PFSK-1 (cell line): ENCODE measurements at regions not wholly inside any gene's neighbourhood (a gene's known extent, or its start where the extent isn't known, plus 50 kb on each side); places are given as distances from the start of the nearest gene placed in this dataset.

ENCODE experiments used
- FOXP2 ChIP-seq: optimal IDR thresholded peaks from 2 replicates; pipeline ENCODE3; 2011; ENCODE audit warnings: borderline replicate concordance, control low read depth, inconsistent platforms; ENCODE audit not compliant: insufficient read depth; ENCODE audit errors: extremely low read length, extremely low read depth
- POLR2AphosphoS5 ChIP-seq: IDR thresholded peaks from 2 replicates; pipeline ENCODE4 v1.6.1; 2012; ENCODE audit warnings: low read depth, mild to moderate bottlenecking, control low read depth, low read length, moderate library complexity
- SIN3A ChIP-seq: IDR thresholded peaks from 2 replicates; pipeline ENCODE4 v1.6.1; 2012; ENCODE audit warnings: mild to moderate bottlenecking, low read length, moderate library complexity, borderline replicate concordance; ENCODE audit not compliant: insufficient read depth
- TAF1 ChIP-seq: IDR thresholded peaks from 2 replicates; pipeline ENCODE4 v1.6.1; 2012; ENCODE audit warnings: low read length, control low read depth, borderline replicate concordance; ENCODE audit not compliant: insufficient read depth
- TF ChIP-seq, protein P1 (sequence below), 2 experiments: IDR thresholded peaks; 2 replicates each; pipeline versions ENCODE4 v1.6.1 to v1.8.0; 2011 to 2012; ENCODE audit warnings: low read depth in 2 of 2, low read length in 2 of 2, control low read depth in 1 of 2, inconsistent platforms in 1 of 2, mild to moderate bottlenecking in 1 of 2, moderate library complexity in 1 of 2; ENCODE audit not compliant: insufficient read depth in 1 of 2

- TF ChIP-seq, protein P1, sequence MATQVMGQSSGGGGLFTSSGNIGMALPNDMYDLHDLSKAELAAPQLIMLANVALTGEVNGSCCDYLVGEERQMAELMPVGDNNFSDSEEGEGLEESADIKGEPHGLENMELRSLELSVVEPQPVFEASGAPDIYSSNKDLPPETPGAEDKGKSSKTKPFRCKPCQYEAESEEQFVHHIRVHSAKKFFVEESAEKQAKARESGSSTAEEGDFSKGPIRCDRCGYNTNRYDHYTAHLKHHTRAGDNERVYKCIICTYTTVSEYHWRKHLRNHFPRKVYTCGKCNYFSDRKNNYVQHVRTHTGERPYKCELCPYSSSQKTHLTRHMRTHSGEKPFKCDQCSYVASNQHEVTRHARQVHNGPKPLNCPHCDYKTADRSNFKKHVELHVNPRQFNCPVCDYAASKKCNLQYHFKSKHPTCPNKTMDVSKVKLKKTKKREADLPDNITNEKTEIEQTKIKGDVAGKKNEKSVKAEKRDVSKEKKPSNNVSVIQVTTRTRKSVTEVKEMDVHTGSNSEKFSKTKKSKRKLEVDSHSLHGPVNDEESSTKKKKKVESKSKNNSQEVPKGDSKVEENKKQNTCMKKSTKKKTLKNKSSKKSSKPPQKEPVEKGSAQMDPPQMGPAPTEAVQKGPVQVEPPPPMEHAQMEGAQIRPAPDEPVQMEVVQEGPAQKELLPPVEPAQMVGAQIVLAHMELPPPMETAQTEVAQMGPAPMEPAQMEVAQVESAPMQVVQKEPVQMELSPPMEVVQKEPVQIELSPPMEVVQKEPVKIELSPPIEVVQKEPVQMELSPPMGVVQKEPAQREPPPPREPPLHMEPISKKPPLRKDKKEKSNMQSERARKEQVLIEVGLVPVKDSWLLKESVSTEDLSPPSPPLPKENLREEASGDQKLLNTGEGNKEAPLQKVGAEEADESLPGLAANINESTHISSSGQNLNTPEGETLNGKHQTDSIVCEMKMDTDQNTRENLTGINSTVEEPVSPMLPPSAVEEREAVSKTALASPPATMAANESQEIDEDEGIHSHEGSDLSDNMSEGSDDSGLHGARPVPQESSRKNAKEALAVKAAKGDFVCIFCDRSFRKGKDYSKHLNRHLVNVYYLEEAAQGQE (IDR thresholded peaks at IDR 0.05; ENCODE audit: insufficient read depth in 1 of 2, low read depth in 2 of 2, low read length in 2 of 2), result no peak
- no peak for TF ChIP-seq POLR2AphosphoS5
- no peak for TF ChIP-seq SIN3A
- no peak for TF ChIP-seq FOXP2
- no peak for TF ChIP-seq TAF1
These were observed 281.9 kb upstream of the ISX start for GRCh38 chr22:34784056-34784455.

DNA sequence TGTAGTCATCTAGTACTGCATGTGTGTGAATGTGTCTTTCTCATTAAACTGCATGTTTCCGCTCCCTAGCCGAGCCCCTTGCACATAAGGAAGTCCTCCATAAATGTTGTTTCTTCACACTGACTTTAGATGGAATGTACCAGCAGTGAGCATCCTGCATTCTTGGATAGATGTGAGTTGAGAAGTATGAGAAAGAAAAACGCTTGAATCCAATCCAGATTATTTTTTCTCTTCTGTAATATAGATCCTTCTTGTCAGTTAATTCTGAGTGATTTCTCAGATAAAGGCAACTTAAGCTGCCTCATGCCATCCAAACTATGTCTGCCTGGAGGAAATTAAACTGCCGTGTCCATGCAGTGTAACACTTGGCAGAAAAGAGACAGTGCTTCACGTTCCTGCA lies 268.1 kb upstream of the ISX start:
- no peak for TF ChIP-seq POLR2AphosphoS5
- TF ChIP-seq FOXP2, result no peak
- no peak for TF ChIP-seq SIN3A
- TF ChIP-seq TAF1, result no peak
- TF ChIP-seq, protein P1 (IDR thresholded peaks at IDR 0.05; ENCODE audit: insufficient read depth in 1 of 2, low read depth in 2 of 2, low read length in 2 of 2), result no peak

DNA sequence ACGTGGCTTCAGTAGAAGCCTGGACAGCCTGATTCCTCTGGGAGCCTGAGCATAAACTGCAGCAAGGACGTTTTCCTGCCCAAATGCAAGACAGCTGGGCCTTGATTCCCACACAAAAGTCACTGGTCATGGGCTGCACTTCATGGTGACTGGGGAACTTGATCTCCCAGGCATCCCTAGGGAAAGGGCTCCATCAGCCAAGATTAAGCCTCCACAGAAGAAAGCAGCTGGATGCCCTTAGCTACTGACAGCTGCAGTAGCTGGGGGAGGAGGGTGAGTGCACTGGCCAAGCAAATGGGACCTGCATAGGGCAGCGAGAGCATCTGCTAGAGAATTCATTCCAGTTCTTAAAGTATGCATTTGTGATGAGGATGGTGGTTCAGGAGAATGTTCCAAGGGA lies 267.4 kb upstream of the ISX start:
- TF ChIP-seq, protein P1 (IDR thresholded peaks at IDR 0.05; ENCODE audit: insufficient read depth in 1 of 2, low read depth in 2 of 2, low read length in 2 of 2), result no peak
- TF ChIP-seq TAF1 (no peak), SIN3A (no peak), FOXP2 (no peak), POLR2AphosphoS5 (no peak)

GRCh38 chr22:34800260-34800980 lies 265.5 kb upstream of the ISX start:
- TF ChIP-seq TAF1, result no peak
- TF ChIP-seq SIN3A, result no peak
- TF ChIP-seq FOXP2, result no peak
- TF ChIP-seq, protein P1 (IDR thresholded peaks at IDR 0.05; ENCODE audit: insufficient read depth in 1 of 2, low read depth in 2 of 2, low read length in 2 of 2), result no peak
- no peak for TF ChIP-seq POLR2AphosphoS5
